ENCODE measurements at regions not wholly inside any gene's neighbourhood (a gene's known extent, or its start where the extent isn't known, plus 50 kb on each side); places are given as distances from the start of the nearest gene placed in this dataset. TPM values are rescaled to one million over a fixed set of nuclear protein-coding genes. Genes with fewer than 3 reads are reported as not detected.

DNA sequence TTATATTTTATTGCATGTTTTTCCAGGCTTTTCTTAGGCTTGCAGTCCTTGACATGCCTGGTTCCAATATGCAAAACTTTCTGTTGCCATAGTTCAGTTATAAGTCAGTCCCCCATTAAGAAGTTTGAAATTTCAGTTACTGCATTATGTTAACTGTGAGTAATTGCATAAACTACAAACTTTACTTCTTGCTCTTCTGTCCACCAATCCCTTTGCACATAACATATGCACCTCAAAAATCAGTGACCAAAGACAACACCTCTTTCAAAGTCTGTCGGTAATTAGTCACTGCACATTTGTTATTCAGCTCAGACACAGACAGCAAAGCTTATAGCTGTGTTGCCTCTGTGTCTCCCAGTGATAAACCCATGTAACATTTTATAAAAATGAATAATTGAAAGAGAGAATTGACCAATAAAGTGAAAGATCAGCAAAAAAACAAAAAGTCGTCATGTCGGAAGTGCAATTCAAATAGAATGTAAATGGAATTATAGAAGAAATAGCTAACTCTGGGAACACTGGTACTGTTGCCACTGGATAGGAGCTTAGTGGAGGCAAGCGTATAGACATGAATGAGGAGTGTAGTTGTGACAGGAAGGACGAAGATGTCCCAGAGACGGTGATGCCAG is 50.3 kb upstream of the BTBD3 start:
- no peaks in the 10 kb centered on the region for H3F3A ChIP-seq (replicated peaks; ENCODE audit: low read depth)
- H3K79me2 ChIP-seq (replicated peaks; ENCODE audit: insufficient read depth): no peaks in the 10 kb centered on the region
- H3K27ac Mint-ChIP-seq: no peak overlapping the region
- H3K27ac ChIP-seq (ENCODE audit: low read depth): no peak overlapping the region
- DNase-seq (ENCODE audit: low spot score): no peak
- H3K9me3 Mint-ChIP-seq: no peaks in the 10 kb centered on the region; the same call in 2 of the 3 replicates
- H3K9me2 ChIP-seq (ENCODE audit: insufficient read depth): peaks cover 16% of the 10 kb centered on the region
- no peak for TF ChIP-seq POLR2AphosphoS5 (IDR thresholded peaks at IDR 0.05; ENCODE audit: low read depth)
- TF ChIP-seq ZNF331 (CRISPR knock-in tag; IDR thresholded peaks at IDR 0.05; ENCODE audit: low read depth): no peak
- no peak for TF ChIP-seq NANOG (IDR thresholded peaks at IDR 0.05; ENCODE audit: borderline replicate concordance)
- TF ChIP-seq, protein P1, sequence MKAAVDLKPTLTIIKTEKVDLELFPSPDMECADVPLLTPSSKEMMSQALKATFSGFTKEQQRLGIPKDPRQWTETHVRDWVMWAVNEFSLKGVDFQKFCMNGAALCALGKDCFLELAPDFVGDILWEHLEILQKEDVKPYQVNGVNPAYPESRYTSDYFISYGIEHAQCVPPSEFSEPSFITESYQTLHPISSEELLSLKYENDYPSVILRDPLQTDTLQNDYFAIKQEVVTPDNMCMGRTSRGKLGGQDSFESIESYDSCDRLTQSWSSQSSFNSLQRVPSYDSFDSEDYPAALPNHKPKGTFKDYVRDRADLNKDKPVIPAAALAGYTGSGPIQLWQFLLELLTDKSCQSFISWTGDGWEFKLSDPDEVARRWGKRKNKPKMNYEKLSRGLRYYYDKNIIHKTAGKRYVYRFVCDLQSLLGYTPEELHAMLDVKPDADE (IDR thresholded peaks at IDR 0.05): no peak
- TF ChIP-seq, protein P2, sequence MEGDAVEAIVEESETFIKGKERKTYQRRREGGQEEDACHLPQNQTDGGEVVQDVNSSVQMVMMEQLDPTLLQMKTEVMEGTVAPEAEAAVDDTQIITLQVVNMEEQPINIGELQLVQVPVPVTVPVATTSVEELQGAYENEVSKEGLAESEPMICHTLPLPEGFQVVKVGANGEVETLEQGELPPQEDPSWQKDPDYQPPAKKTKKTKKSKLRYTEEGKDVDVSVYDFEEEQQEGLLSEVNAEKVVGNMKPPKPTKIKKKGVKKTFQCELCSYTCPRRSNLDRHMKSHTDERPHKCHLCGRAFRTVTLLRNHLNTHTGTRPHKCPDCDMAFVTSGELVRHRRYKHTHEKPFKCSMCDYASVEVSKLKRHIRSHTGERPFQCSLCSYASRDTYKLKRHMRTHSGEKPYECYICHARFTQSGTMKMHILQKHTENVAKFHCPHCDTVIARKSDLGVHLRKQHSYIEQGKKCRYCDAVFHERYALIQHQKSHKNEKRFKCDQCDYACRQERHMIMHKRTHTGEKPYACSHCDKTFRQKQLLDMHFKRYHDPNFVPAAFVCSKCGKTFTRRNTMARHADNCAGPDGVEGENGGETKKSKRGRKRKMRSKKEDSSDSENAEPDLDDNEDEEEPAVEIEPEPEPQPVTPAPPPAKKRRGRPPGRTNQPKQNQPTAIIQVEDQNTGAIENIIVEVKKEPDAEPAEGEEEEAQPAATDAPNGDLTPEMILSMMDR (conservative IDR thresholded peaks at IDR 0.05; ENCODE audit: low read depth in 2 of 2): no peak
- TF ChIP-seq EZH2phosphoT487 (IDR thresholded peaks at IDR 0.05; ENCODE audit: unreplicated experiment): no peak
- H4K20me1 ChIP-seq (replicated peaks; ENCODE audit: insufficient read depth): no peaks in the 10 kb centered on the region
- H3K36me3 ChIP-seq (ENCODE audit: insufficient read depth): no peaks in the 10 kb centered on the region
- no peaks in the 10 kb centered on the region for H3K27me3 ChIP-seq (ENCODE audit: insufficient read depth)
- H3K4me1 ChIP-seq (ENCODE audit: insufficient read depth): peaks cover 6% of the 10 kb centered on the region; the same call in 1 of the 2 replicates
- no peak overlapping the region for H2AFZ ChIP-seq
- no peak overlapping the region for H3K4me2 ChIP-seq
- H3K4me3 Mint-ChIP-seq: no peak overlapping the region
- H3K36me3 Mint-ChIP-seq (ENCODE audit: low read depth): no peaks in the 10 kb centered on the region
- no peak for ATAC-seq
- H3K4me3 ChIP-seq: no peak overlapping the region
- H3K27me3 Mint-ChIP-seq (ENCODE audit: insufficient read depth, low read depth, poor library complexity): no peaks in the 10 kb centered on the region
- peaks cover 9% of the 10 kb centered on the region; the same call in 2 of the 3 replicates for H3K4me1 Mint-ChIP-seq

Small RNAs in the stretch of these regions (small RNA-seq; reads per million reads assigned to genes)
- not detected for gene AL080274.1 (ENCODE audit: low replicate concordance)
- gene RN7SKP111 (ENCODE audit: low replicate concordance): not detected

Measured in GM23338 (cell line).